Smooth muscle cell (in vitro differentiated cells): ENCODE measurements at regions not wholly inside any gene's neighbourhood (a gene's known extent, or its start where the extent isn't known, plus 50 kb on each side); places are given as distances from the start of the nearest gene placed in this dataset.

ENCODE experiments used
- DNase-seq: peaks from one replicate; lab custom pipeline; 2025; ENCODE audit not compliant: unreplicated experiment; lab: John Stamatoyannopoulos, UW
- H2AFZ ChIP-seq: fragments of 200-600 bp; sonication (generic); 2 replicates; pipeline ENCODE4 v1.6.0; 2016; ENCODE audit warnings: antibody characterized with exemption, low read depth, mild to moderate bottlenecking
- H3F3A ChIP-seq: fragments of 200-600 bp; sonication (generic); 2 replicates; pipeline ENCODE4 v1.6.0; 2017; ENCODE audit warnings: antibody characterized with exemption, low read depth
- H3K27ac ChIP-seq: fragments of 200-600 bp; sonication (generic); 2 replicates; pipeline ENCODE4 v1.5.1; 2016; ENCODE audit warnings: low read depth, mild to moderate bottlenecking
- H3K27me3 ChIP-seq: fragments of 200-600 bp; sonication (generic); 2 replicates; pipeline ENCODE4 v1.6.1; 2016; ENCODE audit warnings: low read depth, mild to moderate bottlenecking
- H3K36me3 ChIP-seq: fragments of 200-600 bp; sonication (generic); 2 replicates; pipeline ENCODE4 v1.5.1; 2016; ENCODE audit warnings: low read depth
- H3K4me1 ChIP-seq: fragments of 200-600 bp; sonication (generic); 2 replicates; pipeline ENCODE4 v1.5.1; 2016; ENCODE audit warnings: low read depth
- H3K4me2 ChIP-seq: fragments of 200-600 bp; sonication (generic); 2 replicates; pipeline ENCODE4 v1.6.0; 2016; ENCODE audit warnings: mild to moderate bottlenecking
- H3K4me3 ChIP-seq: fragments of 200-600 bp; sonication (generic); 2 replicates; pipeline ENCODE4 v1.5.1; 2016; ENCODE audit warnings: mild to moderate bottlenecking
- H3K79me2 ChIP-seq: fragments of 200-600 bp; sonication (generic); 2 replicates; pipeline ENCODE4 v1.6.0; 2016; ENCODE audit warnings: low read depth, mild to moderate bottlenecking
- H3K9ac ChIP-seq: fragments of 200-600 bp; sonication (generic); 2 replicates; pipeline ENCODE4 v1.6.0; 2016; ENCODE audit warnings: low read depth
- H3K9me3 ChIP-seq: fragments of 200-600 bp; sonication (generic); replicated peaks from 2 replicates; pipeline ENCODE4 v1.5.1; 2016; ENCODE audit warnings: low read depth
- H4K20me1 ChIP-seq: fragments of 200-600 bp; sonication (generic); 2 replicates; pipeline ENCODE4 v1.6.0; 2016; ENCODE audit warnings: low read depth
- CTCF ChIP-seq: fragments of 200-600 bp; sonication (generic); IDR thresholded peaks from 2 replicates; pipeline ENCODE4 v1.5.1; 2017; ENCODE audit warnings: borderline replicate concordance, mild to moderate bottlenecking, antibody characterized with exemption; ENCODE audit not compliant: insufficient read depth, poor library complexity, severe bottlenecking
- whole genome bisulfite sequencing: methylation state at CpG from one replicate; pipeline ENCODE4 v1.1.7; 2016; ENCODE audit warnings: low lambda C conversion rate; 5-methylcytosine and 5-hydroxymethylcytosine counted together

GRCh38 chr2:16069933-16070647 is 129.7 kb downstream of the MYCN start:
- Histone ChIP-seq H2AFZ (peak overlapping the region; percentile 73), H3K4me3 (no peak overlapping the region), H3K9me3 (no peaks in the 10 kb centered on the region), H3K4me1 (peaks cover 9% of the 10 kb centered on the region), H3K9ac (no peak overlapping the region), H3K27ac (peak overlapping the region; percentile 10), H3K79me2 (no peaks in the 10 kb centered on the region), H3K4me2 (peak overlapping the region; percentile 18), H3F3A (no peaks in the 10 kb centered on the region), H3K36me3 (no peaks in the 10 kb centered on the region), H4K20me1 (no peaks in the 10 kb centered on the region), H3K27me3 (no peaks in the 10 kb centered on the region)
- WGBS: 57% methylated on average over 19 of the region's 19 CpGs
- TF ChIP-seq CTCF: no peak
- DNase-seq: no peak

- DNase-seq: no peak
- no peak overlapping the region for H3K4me2 ChIP-seq
- H3K27ac ChIP-seq: no peak overlapping the region
Observed at GRCh38 chr2:16069663-16069932, 129.2 kb downstream of the MYCN start.

GRCh38 chr2:16068552-16068940 is 128.2 kb downstream of the MYCN start:
- Histone ChIP-seq H3K27me3 (no peaks in the 10 kb centered on the region), H3K79me2 (no peaks in the 10 kb centered on the region), H3K27ac (no peak overlapping the region), H3K4me3 (no peak overlapping the region), H3K9ac (no peak overlapping the region), H3K9me3 (no peaks in the 10 kb centered on the region), H3K4me1 (peaks cover 9% of the 10 kb centered on the region), H3F3A (no peaks in the 10 kb centered on the region), H4K20me1 (no peaks in the 10 kb centered on the region), H2AFZ (no peak overlapping the region), H3K36me3 (no peaks in the 10 kb centered on the region), H3K4me2 (no peak overlapping the region)
- no peak for TF ChIP-seq CTCF
- WGBS: 94% methylated on average over 3 of the region's 3 CpGs
- no peak for DNase-seq

More at GRCh38 chr2:16069663-16069932, 129.2 kb downstream of the MYCN start:
- Histone ChIP-seq H4K20me1 (no peaks in the 10 kb centered on the region), H3K36me3 (no peaks in the 10 kb centered on the region), H2AFZ (peak overlapping the region; percentile 73), H3K9ac (no peak overlapping the region), H3K4me3 (no peak overlapping the region), H3K9me3 (no peaks in the 10 kb centered on the region), H3K79me2 (no peaks in the 10 kb centered on the region), H3K4me1 (peaks cover 9% of the 10 kb centered on the region), H3K27me3 (no peaks in the 10 kb centered on the region), H3F3A (no peaks in the 10 kb centered on the region)
- TF ChIP-seq CTCF: no peak
- 84% methylated on average over 8 of the region's 8 CpGs for WGBS

GRCh38 chr2:16067866-16068551 is 127.7 kb downstream of the MYCN start:
- H2AFZ ChIP-seq: no peak overlapping the region
- no peak overlapping the region for H3K4me2 ChIP-seq
- peaks cover 9% of the 10 kb centered on the region for H3K4me1 ChIP-seq
- 69% methylated on average over 11 of the region's 11 CpGs for WGBS
- no peaks in the 10 kb centered on the region for H3K27me3 ChIP-seq
- no peak for TF ChIP-seq CTCF
- H3F3A ChIP-seq: no peaks in the 10 kb centered on the region
- H3K9ac ChIP-seq: no peak overlapping the region
- H3K79me2 ChIP-seq: no peaks in the 10 kb centered on the region
- H3K4me3 ChIP-seq: no peak overlapping the region
- H3K9me3 ChIP-seq: no peaks in the 10 kb centered on the region
- H4K20me1 ChIP-seq: no peaks in the 10 kb centered on the region
- H3K27ac ChIP-seq: no peak overlapping the region
- H3K36me3 ChIP-seq: no peaks in the 10 kb centered on the region
- no peak for DNase-seq
